Caco-2 (cell line): ENCODE measurements at regions not wholly inside any gene's neighbourhood (a gene's known extent, or its start where the extent isn't known, plus 50 kb on each side); places are given as distances from the start of the nearest gene placed in this dataset.

Experiments used
- BruUV-seq: library from RNA; stranded (reverse); fragments of 400-500 nt; replicated peaks from 2 replicates; lab custom pipeline; 2021; lab: Mats Ljungman, UMichigan
- CTCF ChIA-PET: fragments of 300-600 bp; sonication (Branson Sonifier 250); formaldehyde crosslinking; loops from one replicate; lab custom pipeline; 2022; ENCODE audit warnings: antibody characterized with exemption; lab: Charles Lee
- POLR2A ChIA-PET: fragments of 300-600 bp; sonication (Branson Sonifier 250); formaldehyde crosslinking; loops from one replicate; lab custom pipeline; 2022; ENCODE audit warnings: antibody characterized with exemption; lab: Charles Lee
- DNase-seq, 2 experiments: peaks; one replicate each; pipeline versions ENCODE4 v3.0.0 to v3.0.0-alpha.2; 2020 to 2022
- H3K27me3 ChIP-seq: replicated peaks from 2 replicates; pipeline ENCODE4 v1.6.0; 2011; ENCODE audit warnings: low read length; ENCODE audit not compliant: control insufficient read depth, insufficient read depth
- H3K36me3 ChIP-seq: 2 replicates; pipeline ENCODE4 v1.5.1; 2011; ENCODE audit warnings: low read length; ENCODE audit not compliant: control insufficient read depth, insufficient read depth
- H3K4me1 ChIP-seq: fragments of 250-450 bp; sonication (Bioruptor Pico); 2 replicates; pipeline ENCODE4 v1.5.1; 2020; ENCODE audit warnings: mild to moderate bottlenecking
- H3K4me3 ChIP-seq: 2 replicates; pipeline ENCODE4 v1.5.1; 2011; ENCODE audit warnings: low read depth, mild to moderate bottlenecking, control low read depth, low read length
- H3K9me3 ChIP-seq: fragments of 250-450 bp; sonication (Bioruptor Pico); 2 replicates; pipeline ENCODE4 v1.5.1; 2020; ENCODE audit warnings: mild to moderate bottlenecking, moderate library complexity
- H3K27ac Mint-ChIP-seq: one replicate; pipeline ENCODE4 v1.8.0; 2022; ENCODE audit warnings: mixed read lengths; ENCODE audit not compliant: unreplicated experiment
- H3K27me3 Mint-ChIP-seq: one replicate; pipeline ENCODE4 v1.8.0; 2022; ENCODE audit warnings: mixed read lengths; ENCODE audit not compliant: insufficient read depth, unreplicated experiment
- H3K36me3 Mint-ChIP-seq: one replicate; pipeline ENCODE4 v1.8.0; 2022; ENCODE audit warnings: mild to moderate bottlenecking, mixed read lengths; ENCODE audit not compliant: insufficient read depth, unreplicated experiment
- H3K4me1 Mint-ChIP-seq: one replicate; pipeline ENCODE4 v1.8.0; 2022; ENCODE audit warnings: low read depth, mixed read lengths; ENCODE audit not compliant: unreplicated experiment
- H3K4me3 Mint-ChIP-seq: one replicate; pipeline ENCODE4 v1.8.0; 2022; ENCODE audit warnings: mild to moderate bottlenecking, moderate library complexity, mixed read lengths; ENCODE audit not compliant: unreplicated experiment
- H3K9me3 Mint-ChIP-seq: one replicate; pipeline ENCODE4 v1.8.0; 2022; ENCODE audit warnings: mixed read lengths; ENCODE audit not compliant: unreplicated experiment
- intact Hi-C: fragments of 100-400 bp; cut with micrococcal nuclease; formaldehyde crosslinking; loops from one replicate; pipeline ENCODE4 v1.10.0; 2022; ENCODE audit not compliant: unreplicated experiment
- TF ChIP-seq, protein P1 (sequence below), 2 experiments: fragments of 200-600 bp in 1 of 2; IDR thresholded peaks; 1 replicate in 1 of 2; 2 replicates in 1 of 2; pipeline versions ENCODE4 v1.5.1 to v1.8.0; 2011 to 2022; ENCODE audit warnings: antibody characterized with exemption in 1 of 2, control low read depth in 1 of 2, inconsistent platforms in 1 of 2, low read depth in 1 of 2, low read length in 1 of 2, mild to moderate bottlenecking in 1 of 2, moderate library complexity in 1 of 2; ENCODE audit not compliant: insufficient read depth in 1 of 2, severe bottlenecking in 1 of 2, unreplicated experiment in 1 of 2

DNA sequence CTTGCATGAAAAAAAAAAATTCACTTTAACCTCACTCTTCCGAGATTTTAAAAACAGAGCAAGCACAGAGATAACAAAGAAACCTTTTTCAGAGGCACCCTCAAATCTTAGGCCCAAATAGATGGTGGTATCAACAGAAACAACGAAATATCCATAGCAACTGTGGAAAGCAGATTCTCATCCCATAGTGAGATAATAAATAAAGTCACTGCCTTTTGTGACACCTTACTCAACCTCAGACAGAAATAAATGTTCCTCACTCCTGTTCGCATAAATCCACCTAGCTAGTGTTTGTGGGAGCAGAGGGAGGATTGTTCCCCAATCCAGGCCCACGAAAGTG lies 60.9 kb upstream of the RTN4 start:
- no peaks in the 10 kb centered on the region for H3K36me3 ChIP-seq
- intact Hi-C loops: no loop called here
- H3K27ac Mint-ChIP-seq: peak overlapping the region; percentile 85
- no peak overlapping the region for H3K4me3 ChIP-seq
- no peak for DNase-seq
- peaks cover 50% of the 10 kb centered on the region for H3K4me1 Mint-ChIP-seq
- no peaks in the 10 kb centered on the region for H3K9me3 Mint-ChIP-seq
- no peak overlapping the region for H3K4me3 Mint-ChIP-seq
- H3K4me1 ChIP-seq: peaks cover 74% of the 10 kb centered on the region
- BruUV-seq: no TSS peak
- ChIA-PET POLR2A (no interaction called here), CTCF (no interaction called here)
- H3K36me3 Mint-ChIP-seq: peaks cover 11% of the 10 kb centered on the region
- H3K27me3 Mint-ChIP-seq: no peaks in the 10 kb centered on the region
- no peaks in the 10 kb centered on the region for H3K9me3 ChIP-seq
- no peaks in the 10 kb centered on the region for H3K27me3 ChIP-seq
- TF ChIP-seq, protein P1, sequence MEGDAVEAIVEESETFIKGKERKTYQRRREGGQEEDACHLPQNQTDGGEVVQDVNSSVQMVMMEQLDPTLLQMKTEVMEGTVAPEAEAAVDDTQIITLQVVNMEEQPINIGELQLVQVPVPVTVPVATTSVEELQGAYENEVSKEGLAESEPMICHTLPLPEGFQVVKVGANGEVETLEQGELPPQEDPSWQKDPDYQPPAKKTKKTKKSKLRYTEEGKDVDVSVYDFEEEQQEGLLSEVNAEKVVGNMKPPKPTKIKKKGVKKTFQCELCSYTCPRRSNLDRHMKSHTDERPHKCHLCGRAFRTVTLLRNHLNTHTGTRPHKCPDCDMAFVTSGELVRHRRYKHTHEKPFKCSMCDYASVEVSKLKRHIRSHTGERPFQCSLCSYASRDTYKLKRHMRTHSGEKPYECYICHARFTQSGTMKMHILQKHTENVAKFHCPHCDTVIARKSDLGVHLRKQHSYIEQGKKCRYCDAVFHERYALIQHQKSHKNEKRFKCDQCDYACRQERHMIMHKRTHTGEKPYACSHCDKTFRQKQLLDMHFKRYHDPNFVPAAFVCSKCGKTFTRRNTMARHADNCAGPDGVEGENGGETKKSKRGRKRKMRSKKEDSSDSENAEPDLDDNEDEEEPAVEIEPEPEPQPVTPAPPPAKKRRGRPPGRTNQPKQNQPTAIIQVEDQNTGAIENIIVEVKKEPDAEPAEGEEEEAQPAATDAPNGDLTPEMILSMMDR (IDR thresholded peaks at IDR 0.05; ENCODE audit: insufficient read depth in 1 of 2, low read depth in 1 of 2, low read length in 1 of 2, severe bottlenecking in 1 of 2, unreplicated experiment in 1 of 2): no peak

DNA sequence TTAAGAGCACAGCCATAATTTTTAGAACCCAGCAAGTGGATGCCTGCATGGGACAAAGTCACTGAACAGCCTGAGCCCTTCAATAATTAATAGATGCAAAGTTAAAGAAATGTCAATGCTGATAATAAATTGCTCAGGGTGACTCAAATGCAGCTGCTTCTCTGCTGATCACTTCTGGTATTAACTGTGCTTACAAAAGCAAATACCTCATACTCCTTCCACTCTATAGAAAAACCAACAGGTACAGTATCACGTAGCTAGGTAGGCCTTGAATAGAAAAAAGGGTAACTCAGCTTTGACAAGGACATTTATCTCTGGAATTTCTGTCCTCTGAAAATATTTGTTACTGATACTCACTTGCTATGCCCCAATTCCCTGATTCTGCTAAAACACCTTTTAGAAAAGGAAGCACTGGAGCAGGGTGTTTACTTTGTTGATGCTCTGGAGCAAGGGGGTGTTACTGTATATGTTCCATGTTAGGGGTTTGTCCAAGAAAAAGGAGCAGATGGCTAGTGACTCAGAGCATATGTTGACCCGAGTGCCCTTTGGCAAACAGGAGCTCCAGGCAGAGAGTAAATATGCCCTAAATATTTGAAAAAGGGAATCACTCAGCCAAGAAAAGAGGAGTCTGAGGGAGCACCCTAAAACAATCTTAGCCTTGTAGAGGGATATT lies 59.1 kb upstream of the RTN4 start:
- Mint-ChIP-seq H3K4me1 (peaks cover 43% of the 10 kb centered on the region), H3K36me3 (peaks cover 6% of the 10 kb centered on the region), H3K27me3 (no peaks in the 10 kb centered on the region), H3K27ac (peak overlapping the region; percentile 99), H3K9me3 (no peaks in the 10 kb centered on the region), H3K4me3 (peak overlapping the region; percentile 65)
- TF ChIP-seq, protein P1 (IDR thresholded peaks at IDR 0.05; ENCODE audit: insufficient read depth in 1 of 2, low read depth in 1 of 2, low read length in 1 of 2, severe bottlenecking in 1 of 2, unreplicated experiment in 1 of 2): no peak
- Histone ChIP-seq H3K9me3 (no peaks in the 10 kb centered on the region), H3K4me3 (no peak overlapping the region), H3K4me1 (peaks cover 64% of the 10 kb centered on the region), H3K27me3 (no peaks in the 10 kb centered on the region), H3K36me3 (no peaks in the 10 kb centered on the region)
- no TSS peak for BruUV-seq
- intact Hi-C loops: loop anchor here (1.0 to 2.0 kb wide), 4 partner anchors 27 to 95 kb away; partner anchors contain the start of gene RTN4
- DNase-seq: peak; percentile 79 to 83
- POLR2A ChIA-PET: interaction anchor here (0.8 to 2.4 kb wide), 3 partner anchors 59 to 153 kb away, joined by 3 to 12 read pairs (median 3); partner anchors contain the start of gene RTN4
- CTCF ChIA-PET: interaction anchor here (0.6 to 1.5 kb wide), 5 partner anchors 38 to 94 kb away, joined by 4 to 9 read pairs (median 5); partner anchors contain the start of gene RTN4

DNA sequence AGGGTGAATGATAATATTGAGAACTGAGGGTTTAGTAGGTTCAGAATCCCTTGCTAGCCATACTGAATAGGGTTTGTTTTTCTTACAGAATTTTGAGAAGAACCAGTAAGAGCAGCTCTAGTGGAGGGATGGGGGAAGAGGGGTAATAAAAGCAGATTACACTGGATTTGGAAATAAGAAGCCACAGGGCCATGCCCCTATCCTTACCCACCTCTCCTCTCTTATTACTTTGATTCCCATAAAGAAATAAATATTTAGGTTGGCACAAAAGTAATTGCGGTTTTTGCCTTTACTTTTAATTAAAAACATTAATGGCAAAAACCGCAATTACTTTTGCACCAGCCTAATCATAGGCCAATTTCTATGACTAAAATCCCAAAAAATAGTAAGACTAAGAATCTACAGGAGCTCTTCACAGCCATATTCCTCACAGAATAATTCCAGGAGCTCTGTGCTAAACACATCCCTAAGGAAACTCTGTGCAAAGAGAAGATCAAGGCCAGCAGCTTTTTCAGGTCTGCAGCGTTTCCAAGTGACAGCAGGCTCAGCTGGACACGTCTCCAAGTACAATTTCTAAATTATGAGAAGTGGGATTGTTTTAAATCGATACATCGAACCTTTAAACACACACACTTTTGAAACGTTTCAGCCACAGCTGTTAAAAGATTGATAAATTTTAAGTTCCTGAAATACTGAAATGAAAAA lies 58.4 kb upstream of the RTN4 start:
- Histone ChIP-seq H3K36me3 (no peaks in the 10 kb centered on the region), H3K4me1 (peaks cover 57% of the 10 kb centered on the region), H3K4me3 (no peak overlapping the region), H3K27me3 (no peaks in the 10 kb centered on the region), H3K9me3 (no peaks in the 10 kb centered on the region)
- Mint-ChIP-seq H3K9me3 (no peaks in the 10 kb centered on the region), H3K4me1 (peaks cover 43% of the 10 kb centered on the region), H3K27ac (peak overlapping the region; percentile 99), H3K4me3 (no peak overlapping the region), H3K36me3 (peaks cover 6% of the 10 kb centered on the region), H3K27me3 (no peaks in the 10 kb centered on the region)
- BruUV-seq: TSS peak; percentile 27
- ChIA-PET POLR2A (interaction anchor here (0.6 to 2.4 kb wide), 2 partner anchors 58 to 1318 kb away, joined by 3 to 12 read pairs; partner anchors contain the start of gene RTN4), CTCF (interaction anchor here (1.0 to 1.5 kb wide), 2 partner anchors 58 to 60 kb away, joined by 6 to 9 read pairs; partner anchors contain the start of gene RTN4)
- no peak for DNase-seq
- TF ChIP-seq, protein P1 (IDR thresholded peaks at IDR 0.05; ENCODE audit: insufficient read depth in 1 of 2, low read depth in 1 of 2, low read length in 1 of 2, severe bottlenecking in 1 of 2, unreplicated experiment in 1 of 2): no peak
- intact Hi-C loops: loop anchor here (1.0 to 2.0 kb wide), 4 partner anchors 28 to 94 kb away; partner anchors contain the start of gene RTN4
